ENCODE measurements at regions not wholly inside any gene's neighbourhood (a gene's known extent, or its start where the extent isn't known, plus 50 kb on each side); places are given as distances from the start of the nearest gene placed in this dataset.

GRCh38 chr12:107826276-107826675 lies 51.8 kb downstream of the ASCL4 start:
- no peak for TF ChIP-seq CTCF (IDR thresholded peaks at IDR 0.05; ENCODE audit: control insufficient read depth, insufficient read depth, low read depth, low read length, missing control alignments)
- H3K4me3 ChIP-seq (ENCODE audit: control insufficient read depth, low read depth, low read length) = no peak overlapping the region
- DNase-seq (ENCODE audit: low read depth) = no peak

- no peak for DNase-seq (ENCODE audit: low read depth)
- no peak overlapping the region for H3K4me3 ChIP-seq (ENCODE audit: control insufficient read depth, low read depth, low read length)
- no peak for TF ChIP-seq CTCF (IDR thresholded peaks at IDR 0.05; ENCODE audit: control insufficient read depth, insufficient read depth, low read depth, low read length, missing control alignments)
Measured at GRCh38 chr12:107829271-107829670, 54.8 kb downstream of the ASCL4 start.

- H3K4me3 ChIP-seq (ENCODE audit: control insufficient read depth, low read depth, low read length) = no peak overlapping the region
- TF ChIP-seq CTCF (IDR thresholded peaks at IDR 0.05; ENCODE audit: control insufficient read depth, insufficient read depth, low read depth, low read length, missing control alignments) = no peak
- no peak for DNase-seq (ENCODE audit: low read depth)
Measured at GRCh38 chr12:107832441-107832840, 57.9 kb downstream of the ASCL4 start.

GRCh38 chr12:107840186-107840585 lies 65.7 kb downstream of the ASCL4 start:
- no peak overlapping the region for H3K4me3 ChIP-seq (ENCODE audit: control insufficient read depth, low read depth, low read length)
- DNase-seq (ENCODE audit: low read depth) = no peak
- no peak for TF ChIP-seq CTCF (IDR thresholded peaks at IDR 0.05; ENCODE audit: control insufficient read depth, insufficient read depth, low read depth, low read length, missing control alignments)

GRCh38 chr12:107843351-107844311 lies 69.1 kb downstream of the ASCL4 start:
- TF ChIP-seq CTCF (IDR thresholded peaks at IDR 0.05; ENCODE audit: control insufficient read depth, insufficient read depth, low read depth, low read length, missing control alignments) = no peak
- no peak for DNase-seq (ENCODE audit: low read depth)
- H3K4me3 ChIP-seq (ENCODE audit: control insufficient read depth, low read depth, low read length) = peak overlapping the region; percentile 44

GRCh38 chr12:107844312-107844921 lies 69.9 kb downstream of the ASCL4 start:
- no peak for TF ChIP-seq CTCF (IDR thresholded peaks at IDR 0.05; ENCODE audit: control insufficient read depth, insufficient read depth, low read depth, low read length, missing control alignments)
- peak overlapping the region; percentile 44 for H3K4me3 ChIP-seq (ENCODE audit: control insufficient read depth, low read depth, low read length)
- DNase-seq (ENCODE audit: low read depth) = no peak
